HG03342 (cell line): ENCODE measurements at regions not wholly inside any gene's neighbourhood (a gene's known extent, or its start where the extent isn't known, plus 50 kb on each side); places are given as distances from the start of the nearest gene placed in this dataset.

Experiments used
- ATAC-seq: cut with Tn5 transposase; IDR thresholded peaks from one replicate; pipeline ENCODE4 v1.9.1; 2021; ENCODE audit warnings: mild to moderate bottlenecking, moderate library complexity; ENCODE audit not compliant: unreplicated experiment

- ATAC-seq: no peak
Observed at GRCh38 chr2:198712485-198712884, 745.3 kb downstream of the SATB2 start.

- ATAC-seq: no peak
Observed at GRCh38 chr2:198711484-198711883, 746.3 kb downstream of the SATB2 start.

GRCh38 chr2:198710562-198710961 is 747.2 kb downstream of the SATB2 start:
- ATAC-seq: no peak

GRCh38 chr2:198706476-198707082 is 751.2 kb downstream of the SATB2 start:
- ATAC-seq: no peak

GRCh38 chr2:198703281-198703680 is 754.5 kb downstream of the SATB2 start:
- no peak for ATAC-seq

- peak; percentile 62 for ATAC-seq
Observed at GRCh38 chr2:198702796-198703195, 754.9 kb downstream of the SATB2 start.

- ATAC-seq: no peak
Observed at GRCh38 chr2:198701481-198701880, 756.3 kb downstream of the SATB2 start.

GRCh38 chr2:198700319-198700718 is 757.4 kb downstream of the SATB2 start:
- ATAC-seq: no peak

- ATAC-seq: no peak
Observed at GRCh38 chr2:198698230-198698629, 759.5 kb downstream of the SATB2 start.

GRCh38 chr2:198697794-198698193 is 759.9 kb downstream of the SATB2 start:
- no peak for ATAC-seq

- no peak for ATAC-seq
Observed at GRCh38 chr2:198697218-198697617, 760.5 kb downstream of the SATB2 start.

- ATAC-seq: no peak
Observed at GRCh38 chr2:198695879-198696278, 761.9 kb downstream of the SATB2 start.

GRCh38 chr2:198692907-198693510 is 764.7 kb downstream of the SATB2 start:
- ATAC-seq: no peak

GRCh38 chr2:198691236-198691635 is 766.5 kb downstream of the SATB2 start:
- no peak for ATAC-seq

- no peak for ATAC-seq
Observed at GRCh38 chr2:198664321-198664720, 793.4 kb downstream of the SATB2 start.

- no peak for ATAC-seq
Observed at GRCh38 chr2:198662905-198663304, 794.8 kb downstream of the SATB2 start.

GRCh38 chr2:198660501-198660900 is 797.2 kb downstream of the SATB2 start:
- ATAC-seq: no peak

- ATAC-seq: no peak
Observed at GRCh38 chr2:198659096-198659870, 798.5 kb downstream of the SATB2 start.

GRCh38 chr2:198657512-198658121 is 800.1 kb downstream of the SATB2 start:
- ATAC-seq: no peak

GRCh38 chr2:198656869-198657268 is 800.9 kb downstream of the SATB2 start:
- no peak for ATAC-seq

- no peak for ATAC-seq
Observed at GRCh38 chr2:198654646-198655045, 803.1 kb downstream of the SATB2 start.

GRCh38 chr2:198653311-198653710 is 804.4 kb downstream of the SATB2 start:
- ATAC-seq: no peak
